Sigmoid colon (tissue), 6 donors: ENCODE measurements at regions not wholly inside any gene's neighbourhood (a gene's known extent, or its start where the extent isn't known, plus 50 kb on each side); places are given as distances from the start of the nearest gene placed in this dataset.

Source experiments
- DNase-seq: peaks from one replicate; pipeline ENCODE4 v3.0.0-alpha.2; 2019
- H3K27ac ChIP-seq, 4 donors: fragments of 200-600 bp; sonication (generic); one replicate each; pipeline ENCODE4 v1.5.1; 2016 to 2019; ENCODE audit warnings: mild to moderate bottlenecking in 1 of 4
- H3K27me3 ChIP-seq, 3 donors: fragments of 200-600 bp; sonication (generic); one replicate each; pipeline ENCODE4 v1.5.1; 2019; ENCODE audit warnings: mild to moderate bottlenecking in 1 of 3
- H3K36me3 ChIP-seq, 4 donors: fragments of 200-600 bp; sonication (generic); one replicate each; pipeline ENCODE4 v1.5.1; 2016 to 2019
- H3K4me1 ChIP-seq, 4 donors: fragments of 200-600 bp; sonication (generic); one replicate each; pipeline ENCODE4 v1.5.1; 2017 to 2019
- H3K4me3 ChIP-seq, 4 donors: fragments of 200-600 bp; sonication (generic); one replicate each; pipeline ENCODE4 v1.5.1; 2017 to 2019; ENCODE audit warnings: mild to moderate bottlenecking in 2 of 4, moderate library complexity in 1 of 4
- H3K9me3 ChIP-seq, 4 donors: fragments of 200-600 bp in 3 of 4; sonication (generic) in 3 of 4; one replicate each; pipeline versions ENCODE4 v1.5.1 to v1.6.1; 2013 to 2019
- EP300 ChIP-seq, 4 donors: sonication (generic); formaldehyde crosslinking; IDR thresholded peaks; one replicate each; pipeline ENCODE4 v1.6.1; 2017; ENCODE audit warnings: antibody characterized with exemption in 4 of 4
- POLR2A ChIP-seq, 2 donors: fragments of 450-650 bp; IDR thresholded peaks; one replicate each; pipeline ENCODE4 v1.6.1; 2016; ENCODE audit warnings: antibody characterized with exemption in 2 of 2, mild to moderate bottlenecking in 2 of 2, moderate library complexity in 2 of 2
- POLR2AphosphoS5 ChIP-seq, 4 donors: sonication (generic); formaldehyde crosslinking; IDR thresholded peaks; one replicate each; pipeline ENCODE4 v1.6.1; 2017; ENCODE audit warnings: antibody characterized with exemption in 4 of 4
- WGBS, 2 donors: extraction: QIAGEN DNeasy Blood & Tissue Kit; methylation state at CpG; one replicate each; pipeline ENCODE4 v1.1.7; 2013; 5-methylcytosine and 5-hydroxymethylcytosine counted together
- intact Hi-C: fragments of 100-400 bp; cut with DNase I; formaldehyde crosslinking; loops from one replicate; pipeline ENCODE4 v1.15.1; 2023
- TF ChIP-seq, protein P1 (sequence below), 4 experiments: fragments of 450-650 bp in 3 of 4; fragments of 200-600 bp in 1 of 4; IDR thresholded peaks; one replicate each; pipeline ENCODE4 v1.5.1; 2016 to 2019; ENCODE audit warnings: antibody characterized with exemption in 4 of 4, mild to moderate bottlenecking in 3 of 4, moderate library complexity in 2 of 4
- donor health status: healthy with polysubstance abuse.
- donor health status: healthy.

DNA sequence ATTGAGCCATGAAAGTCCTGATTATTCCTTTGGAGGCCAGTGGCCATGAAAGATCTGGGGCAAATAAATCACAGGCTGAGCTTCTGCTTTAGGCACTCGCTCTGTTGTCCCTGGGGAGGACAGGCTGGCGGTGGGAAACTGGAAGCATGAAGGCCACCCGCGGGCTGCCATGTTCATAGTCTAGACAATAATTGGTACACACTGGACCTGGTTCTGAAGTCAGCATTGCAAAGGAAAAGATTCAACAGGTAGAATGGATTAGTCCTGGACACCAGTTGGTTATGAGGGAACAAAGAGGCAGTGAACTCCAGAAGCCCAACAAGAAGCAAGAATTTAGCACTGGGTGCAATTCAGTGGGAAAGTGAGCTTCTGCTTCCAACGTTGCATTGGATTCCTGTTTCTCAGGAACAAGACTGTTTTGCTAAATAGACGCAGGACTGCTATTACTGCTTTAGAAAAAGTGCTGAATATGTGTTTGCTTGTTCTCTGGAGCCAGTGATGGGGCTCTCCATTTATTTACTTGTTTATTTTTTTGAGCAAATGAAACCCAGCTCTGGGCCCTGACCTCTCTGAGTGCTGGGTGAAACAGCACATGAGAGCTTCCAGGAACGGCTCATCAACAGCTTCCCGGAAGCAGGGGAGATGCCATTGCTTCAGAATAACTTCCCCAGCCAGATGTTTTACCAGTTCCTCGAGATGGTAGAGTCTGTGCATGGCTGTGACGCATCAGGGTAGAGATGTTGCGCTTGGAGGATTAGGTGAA, 336.4 kb downstream of the ZNF536 start:
- H3K27me3 ChIP-seq, result no peaks in the 10 kb centered on the region
- H3K9me3 ChIP-seq, result no peaks in the 10 kb centered on the region
- TF ChIP-seq POLR2AphosphoS5 (IDR thresholded peaks at IDR 0.05) (no peak), EP300 (IDR thresholded peaks at IDR 0.05) (no peak), POLR2A (IDR thresholded peaks at IDR 0.05) (no peak)
- TF ChIP-seq, protein P1, sequence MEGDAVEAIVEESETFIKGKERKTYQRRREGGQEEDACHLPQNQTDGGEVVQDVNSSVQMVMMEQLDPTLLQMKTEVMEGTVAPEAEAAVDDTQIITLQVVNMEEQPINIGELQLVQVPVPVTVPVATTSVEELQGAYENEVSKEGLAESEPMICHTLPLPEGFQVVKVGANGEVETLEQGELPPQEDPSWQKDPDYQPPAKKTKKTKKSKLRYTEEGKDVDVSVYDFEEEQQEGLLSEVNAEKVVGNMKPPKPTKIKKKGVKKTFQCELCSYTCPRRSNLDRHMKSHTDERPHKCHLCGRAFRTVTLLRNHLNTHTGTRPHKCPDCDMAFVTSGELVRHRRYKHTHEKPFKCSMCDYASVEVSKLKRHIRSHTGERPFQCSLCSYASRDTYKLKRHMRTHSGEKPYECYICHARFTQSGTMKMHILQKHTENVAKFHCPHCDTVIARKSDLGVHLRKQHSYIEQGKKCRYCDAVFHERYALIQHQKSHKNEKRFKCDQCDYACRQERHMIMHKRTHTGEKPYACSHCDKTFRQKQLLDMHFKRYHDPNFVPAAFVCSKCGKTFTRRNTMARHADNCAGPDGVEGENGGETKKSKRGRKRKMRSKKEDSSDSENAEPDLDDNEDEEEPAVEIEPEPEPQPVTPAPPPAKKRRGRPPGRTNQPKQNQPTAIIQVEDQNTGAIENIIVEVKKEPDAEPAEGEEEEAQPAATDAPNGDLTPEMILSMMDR (IDR thresholded peaks at IDR 0.05), result no peak
- intact Hi-C loops, result no loop called here
- H3K4me3 ChIP-seq, result no peak overlapping the region
- no peaks in the 10 kb centered on the region for H3K36me3 ChIP-seq
- 83 to 84% methylated on average over 11 of the region's 11 CpGs for WGBS, 2 donors
- no peak overlapping the region for H3K27ac ChIP-seq
- no peak for DNase-seq
- peaks cover 0 to 3% (median 0%) of the 10 kb centered on the region in 4 donors for H3K4me1 ChIP-seq

- Histone ChIP-seq H3K9me3 (no peaks in the 10 kb centered on the region), H3K4me3 (no peak overlapping the region), H3K36me3 (no peaks in the 10 kb centered on the region), H3K27me3 (no peaks in the 10 kb centered on the region), H3K4me1 (no peaks in the 10 kb centered on the region), H3K27ac (no peak overlapping the region)
- DNase-seq, result peak; percentile 8
- TF ChIP-seq POLR2AphosphoS5 (IDR thresholded peaks at IDR 0.05) (no peak), POLR2A (IDR thresholded peaks at IDR 0.05) (no peak), EP300 (IDR thresholded peaks at IDR 0.05) (no peak)
- TF ChIP-seq, protein P1 (IDR thresholded peaks at IDR 0.05), result no peak
- intact Hi-C loops, result no loop called here
- 86 to 93% methylated on average over 4 of the region's 4 CpGs for WGBS, 2 donors
Measured at GRCh38 chr19:30704771-30705330, 332.7 kb downstream of the ZNF536 start.

DNA sequence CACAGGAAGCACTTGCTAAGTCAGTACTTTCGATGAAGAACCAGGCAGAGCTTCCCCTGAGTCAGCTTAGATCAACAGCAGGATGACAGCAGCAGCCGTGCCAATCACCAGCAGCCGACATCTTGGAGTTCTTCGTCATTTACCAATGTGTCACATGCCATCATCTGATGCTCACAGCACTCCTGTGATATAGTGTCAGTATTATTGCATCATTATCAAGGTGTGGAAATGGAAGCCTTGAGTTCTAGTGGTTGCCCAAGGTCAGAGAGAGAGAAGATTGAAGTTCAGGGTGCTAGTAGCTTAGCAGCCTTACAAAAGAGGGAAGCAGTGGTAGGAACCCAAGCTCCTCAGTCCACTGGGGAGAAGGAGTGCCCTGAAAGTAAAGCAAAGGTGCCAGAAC, 331.5 kb downstream of the ZNF536 start:
- H3K4me3 ChIP-seq, result no peak overlapping the region
- no peaks in the 10 kb centered on the region for H3K36me3 ChIP-seq
- intact Hi-C loops, result no loop called here
- no peak for DNase-seq
- no peaks in the 10 kb centered on the region for H3K4me1 ChIP-seq
- no peak overlapping the region for H3K27ac ChIP-seq
- TF ChIP-seq POLR2A (IDR thresholded peaks at IDR 0.05), result no peak
- TF ChIP-seq, protein P1 (IDR thresholded peaks at IDR 0.05), result no peak
- no peak for TF ChIP-seq EP300 (IDR thresholded peaks at IDR 0.05)
- TF ChIP-seq POLR2AphosphoS5 (IDR thresholded peaks at IDR 0.05), result no peak
- H3K9me3 ChIP-seq, result no peaks in the 10 kb centered on the region
- H3K27me3 ChIP-seq, result no peaks in the 10 kb centered on the region
- WGBS, 2 donors, result 78 to 83% methylated on average over 4 of the region's 4 CpGs

DNA sequence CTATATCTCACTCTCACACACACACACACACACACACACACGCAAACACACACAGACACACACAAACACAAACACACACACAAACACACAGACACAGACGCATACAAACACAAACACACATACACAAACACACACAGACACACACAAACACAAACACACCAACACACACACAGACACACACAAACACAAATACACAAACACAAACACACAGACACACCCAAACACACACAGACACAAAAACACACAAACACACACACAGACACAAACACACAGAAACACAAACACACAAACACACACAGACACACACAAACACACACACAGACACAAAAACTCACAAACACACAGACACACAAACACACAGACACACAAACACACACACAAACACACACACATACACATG, 329.0 kb downstream of the ZNF536 start:
- H3K4me1 ChIP-seq, result no peaks in the 10 kb centered on the region
- H3K9me3 ChIP-seq, result no peaks in the 10 kb centered on the region
- 89 to 93% methylated on average over 2 of the region's 2 CpGs for WGBS, 2 donors
- no peak overlapping the region for H3K4me3 ChIP-seq
- no peak overlapping the region for H3K27ac ChIP-seq
- intact Hi-C loops, result no loop called here
- no peaks in the 10 kb centered on the region for H3K27me3 ChIP-seq
- DNase-seq, result no peak
- no peaks in the 10 kb centered on the region for H3K36me3 ChIP-seq
- no peak for TF ChIP-seq POLR2AphosphoS5 (IDR thresholded peaks at IDR 0.05)
- no peak for TF ChIP-seq POLR2A (IDR thresholded peaks at IDR 0.05)
- no peak for TF ChIP-seq EP300 (IDR thresholded peaks at IDR 0.05)
- TF ChIP-seq, protein P1 (IDR thresholded peaks at IDR 0.05), result no peak
